BJ (cell line): ENCODE measurements at regions not wholly inside any gene's neighbourhood (a gene's known extent, or its start where the extent isn't known, plus 50 kb on each side); places are given as distances from the start of the nearest gene placed in this dataset.

Experiments
- CTCF ChIA-PET: fragments of 350-600 bp; formaldehyde crosslinking; extraction: SDS; loops from one replicate; lab custom pipeline; 2021; ENCODE audit warnings: antibody characterized with exemption, inconsistent platforms; lab: Yijun Ruan, JAX
- POLR2A ChIA-PET: fragments of 300-600 bp; sonication (Branson Sonifier 250); formaldehyde crosslinking; extraction: SDS; loops from one replicate; lab custom pipeline; 2021; ENCODE audit warnings: antibody characterized with exemption; lab: Charles Lee
- DNase-seq: peaks from one replicate; pipeline ENCODE4 v3.0.0-alpha.2; 2011; ENCODE audit warnings: low read depth
- H3K27me3 ChIP-seq: 2 replicates; pipeline ENCODE4 v1.6.0; 2011; ENCODE audit warnings: low read length; ENCODE audit not compliant: control insufficient read depth, insufficient read depth
- H3K36me3 ChIP-seq: 2 replicates; pipeline ENCODE4 v1.5.1; 2011; ENCODE audit warnings: low read length; ENCODE audit not compliant: control insufficient read depth, insufficient read depth
- H3K4me3 ChIP-seq: 2 replicates; pipeline ENCODE4 v1.5.1; 2011; ENCODE audit warnings: low read depth, mild to moderate bottlenecking, control low read depth, low read length
- CTCF ChIP-seq: IDR thresholded peaks from 2 replicates; pipeline ENCODE4 v1.5.1; 2011; ENCODE audit warnings: low read depth, mild to moderate bottlenecking, control low read depth, inconsistent platforms, low read length, moderate library complexity; ENCODE audit not compliant: insufficient read depth

DNA sequence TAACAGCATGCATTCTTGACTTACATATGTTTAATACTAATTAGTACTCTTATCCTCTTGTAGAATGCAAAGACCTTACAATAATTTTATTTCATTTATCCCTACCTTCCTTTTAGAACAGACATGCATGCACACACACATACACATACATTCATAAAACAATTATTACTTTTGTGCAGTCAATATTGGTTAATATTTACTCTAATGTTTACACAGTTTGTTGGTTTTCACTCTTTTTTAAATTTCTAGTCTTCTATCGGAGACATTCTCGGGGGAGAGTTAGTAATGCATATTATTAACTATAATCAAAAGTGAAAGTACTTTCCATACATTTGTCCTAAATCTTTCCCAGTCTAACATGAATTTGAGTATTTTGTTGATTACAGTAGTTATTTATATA, 317.7 kb upstream of the DPH6 start:
- no peak for DNase-seq
- Histone ChIP-seq H3K4me3 (no peak overlapping the region), H3K27me3 (no peaks in the 10 kb centered on the region), H3K36me3 (no peaks in the 10 kb centered on the region)
- POLR2A ChIA-PET = no interaction called here
- no peak for TF ChIP-seq CTCF
- CTCF ChIA-PET = no interaction called here

- POLR2A ChIA-PET = no interaction called here
- Histone ChIP-seq H3K36me3 (no peaks in the 10 kb centered on the region), H3K27me3 (no peaks in the 10 kb centered on the region), H3K4me3 (no peak overlapping the region)
- CTCF ChIA-PET = interaction anchor here (1.6 kb wide), 1 partner anchor 18 kb away, joined by 4 read pairs; no protein-coding TSS in a partner anchor
- TF ChIP-seq CTCF = no peak
- DNase-seq = no peak
Measured at GRCh38 chr15:35867356-35867755, 321.4 kb upstream of the DPH6 start.

- CTCF ChIA-PET = no interaction called here
Measured at GRCh38 chr15:35871282-35871681, 325.3 kb upstream of the DPH6 start.

GRCh38 chr15:35871812-35872211, 325.8 kb upstream of the DPH6 start:
- TF ChIP-seq CTCF = no peak
- Histone ChIP-seq H3K4me3 (no peak overlapping the region), H3K36me3 (no peaks in the 10 kb centered on the region), H3K27me3 (no peaks in the 10 kb centered on the region)
- DNase-seq = no peak
- POLR2A ChIA-PET = no interaction called here
- CTCF ChIA-PET = interaction anchor here (0.7 kb wide), 1 partner anchor 19 kb away, joined by 3 read pairs; no protein-coding TSS in a partner anchor

More at GRCh38 chr15:35871282-35871681, 325.3 kb upstream of the DPH6 start:
- no peak for DNase-seq
- no peaks in the 10 kb centered on the region for H3K36me3 ChIP-seq
- POLR2A ChIA-PET = no interaction called here
- TF ChIP-seq CTCF = no peak
- no peaks in the 10 kb centered on the region for H3K27me3 ChIP-seq
- H3K4me3 ChIP-seq = no peak overlapping the region

GRCh38 chr15:35872577-35872976, 326.6 kb upstream of the DPH6 start:
- ChIA-PET CTCF (interaction anchor here (0.6 kb wide), 1 partner anchor 47 kb away, joined by 5 read pairs; no protein-coding TSS in a partner anchor), POLR2A (no interaction called here)
- Histone ChIP-seq H3K4me3 (no peak overlapping the region), H3K36me3 (no peaks in the 10 kb centered on the region), H3K27me3 (no peaks in the 10 kb centered on the region)
- no peak for DNase-seq
- TF ChIP-seq CTCF = no peak
